T-helper 2 cell treated with Interferon-gamma antibody and Interleukin-4, amounts not matched to agents 5 μg/mL and 100 μg/mL, for 36 hours (primary cell): ENCODE measurements at regions not wholly inside any gene's neighbourhood (a gene's known extent, or its start where the extent isn't known, plus 50 kb on each side); places are given as distances from the start of the nearest gene placed in this dataset.

ENCODE experiments used
- DNase-seq: peaks from one replicate; pipeline ENCODE4 v3.0.0; 2021; ENCODE audit warnings: low spot score
- H3K27ac Mint-ChIP-seq: one replicate; pipeline ENCODE4 v1.8.0; 2021; ENCODE audit warnings: mild to moderate bottlenecking, mixed read lengths
- H3K27me3 Mint-ChIP-seq: one replicate; pipeline ENCODE4 v1.8.0; 2021; ENCODE audit warnings: low read depth, mixed read lengths
- H3K36me3 Mint-ChIP-seq: one replicate; pipeline ENCODE4 v1.8.0; 2021; ENCODE audit warnings: low read depth, mixed read lengths
- H3K4me1 Mint-ChIP-seq: one replicate; pipeline ENCODE4 v1.8.0; 2021; ENCODE audit warnings: low read depth, mixed read lengths
- H3K4me3 Mint-ChIP-seq: one replicate; pipeline ENCODE4 v1.8.0; 2022; ENCODE audit warnings: mild to moderate bottlenecking, moderate library complexity, mixed read lengths
- H3K9me3 Mint-ChIP-seq: one replicate; pipeline ENCODE4 v1.8.0; 2021; ENCODE audit warnings: mixed read lengths

GRCh38 chr1:58119971-58120370 is 426.6 kb downstream of the OMA1 start:
- H3K27ac Mint-ChIP-seq: no peak overlapping the region
- H3K27me3 Mint-ChIP-seq: no peaks in the 10 kb centered on the region
- peaks cover 3% of the 10 kb centered on the region for H3K4me1 Mint-ChIP-seq
- no peak overlapping the region for H3K4me3 Mint-ChIP-seq
- H3K9me3 Mint-ChIP-seq: no peaks in the 10 kb centered on the region
- DNase-seq: no peak
- H3K36me3 Mint-ChIP-seq: no peaks in the 10 kb centered on the region

GRCh38 chr1:58116284-58116683 is 430.2 kb downstream of the OMA1 start:
- H3K27me3 Mint-ChIP-seq: no peaks in the 10 kb centered on the region
- no peak overlapping the region for H3K27ac Mint-ChIP-seq
- peaks cover 3% of the 10 kb centered on the region for H3K4me1 Mint-ChIP-seq
- no peaks in the 10 kb centered on the region for H3K36me3 Mint-ChIP-seq
- H3K4me3 Mint-ChIP-seq: no peak overlapping the region
- DNase-seq: no peak
- H3K9me3 Mint-ChIP-seq: peaks cover 3% of the 10 kb centered on the region

- Mint-ChIP-seq H3K4me1 (no peaks in the 10 kb centered on the region), H3K27me3 (peaks cover 3% of the 10 kb centered on the region), H3K36me3 (no peaks in the 10 kb centered on the region), H3K4me3 (no peak overlapping the region), H3K27ac (no peak overlapping the region), H3K9me3 (peaks cover 2% of the 10 kb centered on the region)
- no peak for DNase-seq
Observed at GRCh38 chr1:58109646-58110200, 436.8 kb downstream of the OMA1 start.

- no peak overlapping the region for H3K27ac Mint-ChIP-seq
- H3K27me3 Mint-ChIP-seq: peaks cover 3% of the 10 kb centered on the region
- DNase-seq: no peak
- H3K4me3 Mint-ChIP-seq: no peak overlapping the region
- no peaks in the 10 kb centered on the region for H3K9me3 Mint-ChIP-seq
- H3K36me3 Mint-ChIP-seq: no peaks in the 10 kb centered on the region
- H3K4me1 Mint-ChIP-seq: no peaks in the 10 kb centered on the region
Observed at GRCh38 chr1:58108783-58109182, 437.7 kb downstream of the OMA1 start.

GRCh38 chr1:58107943-58108342 is 438.6 kb downstream of the OMA1 start:
- no peak for DNase-seq
- Mint-ChIP-seq H3K9me3 (no peaks in the 10 kb centered on the region), H3K27me3 (peaks cover 3% of the 10 kb centered on the region), H3K27ac (no peak overlapping the region), H3K4me3 (no peak overlapping the region), H3K36me3 (no peaks in the 10 kb centered on the region), H3K4me1 (no peaks in the 10 kb centered on the region)

- Mint-ChIP-seq H3K4me1 (no peaks in the 10 kb centered on the region), H3K27me3 (peaks cover 3% of the 10 kb centered on the region), H3K9me3 (no peaks in the 10 kb centered on the region), H3K27ac (no peak overlapping the region), H3K36me3 (no peaks in the 10 kb centered on the region), H3K4me3 (no peak overlapping the region)
- DNase-seq: no peak
Observed at GRCh38 chr1:58104960-58105359, 441.6 kb downstream of the OMA1 start.

GRCh38 chr1:58096714-58097113 is 449.8 kb downstream of the OMA1 start:
- Mint-ChIP-seq H3K36me3 (no peaks in the 10 kb centered on the region), H3K9me3 (no peaks in the 10 kb centered on the region), H3K27ac (no peak overlapping the region), H3K27me3 (no peaks in the 10 kb centered on the region), H3K4me3 (no peak overlapping the region), H3K4me1 (no peaks in the 10 kb centered on the region)
- DNase-seq: no peak

GRCh38 chr1:58095183-58095582 is 451.3 kb downstream of the OMA1 start:
- Mint-ChIP-seq H3K4me1 (no peaks in the 10 kb centered on the region), H3K36me3 (no peaks in the 10 kb centered on the region), H3K9me3 (no peaks in the 10 kb centered on the region), H3K27me3 (no peaks in the 10 kb centered on the region), H3K27ac (no peak overlapping the region), H3K4me3 (no peak overlapping the region)
- DNase-seq: no peak

GRCh38 chr1:58094221-58094620 is 452.3 kb downstream of the OMA1 start:
- Mint-ChIP-seq H3K4me1 (no peaks in the 10 kb centered on the region), H3K36me3 (no peaks in the 10 kb centered on the region), H3K4me3 (no peak overlapping the region), H3K27ac (no peak overlapping the region), H3K27me3 (no peaks in the 10 kb centered on the region), H3K9me3 (no peaks in the 10 kb centered on the region)
- DNase-seq: no peak

- Mint-ChIP-seq H3K9me3 (no peaks in the 10 kb centered on the region), H3K27me3 (no peaks in the 10 kb centered on the region), H3K36me3 (no peaks in the 10 kb centered on the region), H3K4me1 (no peaks in the 10 kb centered on the region), H3K4me3 (no peak overlapping the region), H3K27ac (no peak overlapping the region)
- DNase-seq: no peak
Observed at GRCh38 chr1:58090640-58091039, 455.9 kb downstream of the OMA1 start.

- H3K27ac Mint-ChIP-seq: no peak overlapping the region
- no peaks in the 10 kb centered on the region for H3K4me1 Mint-ChIP-seq
- H3K9me3 Mint-ChIP-seq: no peaks in the 10 kb centered on the region
- no peak overlapping the region for H3K4me3 Mint-ChIP-seq
- H3K36me3 Mint-ChIP-seq: no peaks in the 10 kb centered on the region
- DNase-seq: no peak
- H3K27me3 Mint-ChIP-seq: no peaks in the 10 kb centered on the region
Observed at GRCh38 chr1:58089898-58090534, 456.5 kb downstream of the OMA1 start.

- Mint-ChIP-seq H3K9me3 (no peaks in the 10 kb centered on the region), H3K27ac (no peak overlapping the region), H3K4me3 (no peak overlapping the region), H3K4me1 (no peaks in the 10 kb centered on the region), H3K36me3 (no peaks in the 10 kb centered on the region), H3K27me3 (no peaks in the 10 kb centered on the region)
- DNase-seq: no peak
Observed at GRCh38 chr1:58084266-58084665, 462.3 kb downstream of the OMA1 start.

- Mint-ChIP-seq H3K27me3 (no peaks in the 10 kb centered on the region), H3K4me1 (no peaks in the 10 kb centered on the region), H3K36me3 (no peaks in the 10 kb centered on the region), H3K9me3 (no peaks in the 10 kb centered on the region), H3K4me3 (no peak overlapping the region), H3K27ac (no peak overlapping the region)
- no peak for DNase-seq
Observed at GRCh38 chr1:58082596-58082995, 463.9 kb downstream of the OMA1 start.

- no peaks in the 10 kb centered on the region for H3K4me1 Mint-ChIP-seq
- no peaks in the 10 kb centered on the region for H3K27me3 Mint-ChIP-seq
- H3K27ac Mint-ChIP-seq: no peak overlapping the region
- H3K4me3 Mint-ChIP-seq: no peak overlapping the region
- H3K36me3 Mint-ChIP-seq: no peaks in the 10 kb centered on the region
- H3K9me3 Mint-ChIP-seq: no peaks in the 10 kb centered on the region
- DNase-seq: no peak
Observed at GRCh38 chr1:58076258-58076657, 470.3 kb downstream of the OMA1 start.

- no peak overlapping the region for H3K4me3 Mint-ChIP-seq
- H3K27ac Mint-ChIP-seq: no peak overlapping the region
- H3K36me3 Mint-ChIP-seq: no peaks in the 10 kb centered on the region
- no peaks in the 10 kb centered on the region for H3K9me3 Mint-ChIP-seq
- no peaks in the 10 kb centered on the region for H3K4me1 Mint-ChIP-seq
- no peak for DNase-seq
- no peaks in the 10 kb centered on the region for H3K27me3 Mint-ChIP-seq
Observed at GRCh38 chr1:58075188-58075578, 471.3 kb downstream of the OMA1 start.
